Mesothelial cell of epicardium (in vitro differentiated cells): ENCODE measurements at regions not wholly inside any gene's neighbourhood (a gene's known extent, or its start where the extent isn't known, plus 50 kb on each side); places are given as distances from the start of the nearest gene placed in this dataset.
A peak's percentile ranks its signal among the peaks of the same experiment; 100 is the strongest.
"Not testable (repeated sequence)": the region's sequence is repeated elsewhere in the genome, so short reads cannot be mapped to it uniquely, and the experiment has no call there.

ENCODE experiments used
- DNase-seq, 2 experiments: peaks; one replicate each; pipeline ENCODE4 v3.0.0; 2021; ENCODE audit warnings: low spot score in 2 of 2; ENCODE audit not compliant: unreplicated experiment in 2 of 2
- H3K27ac Mint-ChIP-seq: 2 replicates; pipeline ENCODE4 v1.8.0; 2021; ENCODE audit warnings: mixed read lengths
- H3K27me3 Mint-ChIP-seq: 2 replicates; pipeline ENCODE4 v1.8.0; 2021; ENCODE audit warnings: low read depth, mixed read lengths
- H3K36me3 Mint-ChIP-seq: 2 replicates; pipeline ENCODE4 v1.8.0; 2021; ENCODE audit warnings: mixed read lengths
- H3K4me1 Mint-ChIP-seq: 2 replicates; pipeline ENCODE4 v1.8.0; 2021; ENCODE audit warnings: mixed read lengths
- H3K4me3 Mint-ChIP-seq: 2 replicates; pipeline ENCODE4 v1.8.0; 2021; ENCODE audit warnings: mild to moderate bottlenecking, moderate library complexity, mixed read lengths
- H3K9me3 Mint-ChIP-seq: 2 replicates; pipeline ENCODE4 v1.8.0; 2021; ENCODE audit warnings: mixed read lengths
- CTCF ChIP-seq: fragments of 200-600 bp; sonication (generic); IDR thresholded peaks from one replicate; pipeline ENCODE4 v1.5.0; 2021; ENCODE audit warnings: antibody characterized with exemption; ENCODE audit not compliant: unreplicated experiment

DNA sequence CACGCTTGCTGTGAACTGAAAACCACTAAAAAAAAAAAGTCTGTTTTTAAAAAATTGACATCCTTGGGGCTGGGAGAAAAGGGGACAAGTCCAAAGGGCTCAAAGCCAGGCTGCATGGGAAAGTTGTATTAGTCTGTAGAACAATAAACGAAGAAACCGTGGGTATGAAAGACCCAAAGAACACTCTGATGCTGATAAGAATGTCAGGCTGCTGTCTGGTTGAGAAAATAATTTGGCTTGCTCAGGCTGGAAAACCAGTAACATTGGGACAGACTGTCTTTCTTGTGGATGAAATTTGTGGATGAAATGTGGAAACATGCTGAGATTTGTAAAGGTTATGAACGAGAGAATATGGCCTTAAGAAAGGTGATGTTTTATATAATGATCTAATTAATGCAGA lies 68.5 kb upstream of the HSPB3 start:
- Mint-ChIP-seq H3K4me1 (peaks cover 21% of the 10 kb centered on the region), H3K4me3 (no peak overlapping the region), H3K9me3 (no peaks in the 10 kb centered on the region), H3K27me3 (no peaks in the 10 kb centered on the region), H3K27ac (no peak overlapping the region), H3K36me3 (no peaks in the 10 kb centered on the region)
- no peak for DNase-seq
- TF ChIP-seq CTCF = no peak

- H3K4me3 Mint-ChIP-seq = no peak overlapping the region
- DNase-seq = no peak
- TF ChIP-seq CTCF = no peak
- H3K4me1 Mint-ChIP-seq = peaks cover 18% of the 10 kb centered on the region
- H3K9me3 Mint-ChIP-seq = no peaks in the 10 kb centered on the region
- H3K27me3 Mint-ChIP-seq = no peaks in the 10 kb centered on the region
- peak overlapping the region; percentile 56 for H3K27ac Mint-ChIP-seq
- no peaks in the 10 kb centered on the region for H3K36me3 Mint-ChIP-seq
Observed at GRCh38 chr5:54385994-54386393, 69.5 kb upstream of the HSPB3 start.

- Mint-ChIP-seq H3K27me3 (no peaks in the 10 kb centered on the region), H3K27ac (no peak overlapping the region), H3K36me3 (no peaks in the 10 kb centered on the region), H3K9me3 (peaks cover 4% of the 10 kb centered on the region), H3K4me3 (no peak overlapping the region), H3K4me1 (peaks cover 18% of the 10 kb centered on the region)
- no peak for TF ChIP-seq CTCF
- DNase-seq = no peak
Observed at GRCh38 chr5:54384356-54384933, 71.1 kb upstream of the HSPB3 start.

DNA sequence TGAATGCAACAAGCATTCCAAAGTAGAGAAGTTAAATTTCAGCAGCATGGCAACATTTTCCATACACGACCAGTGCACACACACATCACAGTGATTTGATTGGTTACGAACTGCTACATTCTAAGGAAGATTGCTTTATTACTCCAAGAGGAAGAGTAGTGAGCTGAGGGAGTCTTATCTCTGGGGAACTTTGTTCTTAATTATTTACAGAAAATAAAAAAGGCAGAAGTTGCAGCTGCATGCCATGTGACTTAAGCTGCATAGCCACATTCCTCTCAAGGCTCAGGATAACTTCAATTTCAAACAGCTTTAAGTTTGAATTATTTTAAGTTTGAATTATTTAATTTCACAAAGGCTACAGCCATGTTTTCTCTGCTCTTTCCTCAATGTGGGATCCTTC lies 71.6 kb upstream of the HSPB3 start:
- H3K4me1 Mint-ChIP-seq = peaks cover 18% of the 10 kb centered on the region
- H3K4me3 Mint-ChIP-seq = no peak overlapping the region
- H3K27me3 Mint-ChIP-seq = no peaks in the 10 kb centered on the region
- H3K27ac Mint-ChIP-seq = no peak overlapping the region
- no peak for TF ChIP-seq CTCF
- H3K36me3 Mint-ChIP-seq = no peaks in the 10 kb centered on the region
- H3K9me3 Mint-ChIP-seq = peaks cover 4% of the 10 kb centered on the region
- DNase-seq = no peak

DNA sequence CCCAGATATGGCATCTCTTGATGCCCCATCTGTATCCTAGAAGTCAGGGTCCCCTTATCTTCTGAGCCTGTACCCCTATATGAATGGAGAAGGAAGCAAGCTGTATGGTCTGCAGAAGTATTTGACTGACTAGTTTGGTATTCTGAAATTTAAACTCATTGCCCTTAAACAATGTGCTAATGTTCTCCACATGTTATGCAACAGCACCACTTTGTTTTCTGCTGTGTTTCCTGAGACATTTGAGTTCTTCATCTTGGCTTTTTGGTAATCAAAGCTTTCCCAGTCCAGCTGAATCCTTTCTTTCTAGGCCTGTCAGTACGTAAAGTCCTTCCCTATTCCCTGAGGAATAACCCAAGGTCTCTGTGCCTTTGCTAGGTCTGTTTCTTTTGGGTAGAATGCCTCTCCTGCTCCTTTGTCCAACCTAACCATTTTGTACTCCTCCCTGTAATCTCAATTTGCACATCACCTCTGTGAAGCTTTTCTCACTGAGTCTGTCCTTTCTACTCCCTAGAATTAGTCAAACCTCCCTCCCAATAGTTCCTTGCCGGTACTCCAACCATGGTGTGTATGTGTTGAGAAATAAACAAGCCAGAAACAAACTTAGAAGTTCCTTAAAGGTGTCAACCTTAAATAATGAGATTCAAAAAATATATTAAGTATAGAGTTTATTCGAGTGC lies 72.1 kb upstream of the HSPB3 start:
- H3K9me3 Mint-ChIP-seq = peaks cover 4% of the 10 kb centered on the region
- H3K27ac Mint-ChIP-seq = no peak overlapping the region
- DNase-seq = no peak
- no peak for TF ChIP-seq CTCF
- no peaks in the 10 kb centered on the region for H3K27me3 Mint-ChIP-seq
- peaks cover 18% of the 10 kb centered on the region for H3K4me1 Mint-ChIP-seq
- no peak overlapping the region for H3K4me3 Mint-ChIP-seq
- H3K36me3 Mint-ChIP-seq = no peaks in the 10 kb centered on the region

- peaks cover 16% of the 10 kb centered on the region for H3K4me1 Mint-ChIP-seq
- H3K36me3 Mint-ChIP-seq, DNase-seq, H3K4me3 Mint-ChIP-seq, H3K27me3 Mint-ChIP-seq, H3K27ac Mint-ChIP-seq: not testable (repeated sequence)
- peaks cover 12% of the 10 kb centered on the region for H3K9me3 Mint-ChIP-seq
Observed at GRCh38 chr5:54381319-54381718, 70.9 kb upstream of the ARL15 start.
